Hematopoietic multipotent progenitor cell treated with erythropoietin and hydrocortisone succinate and interleukin-3 and kit ligand, for 17 days (in vitro differentiated cells): ENCODE measurements at regions not wholly inside any gene's neighbourhood (a gene's known extent, or its start where the extent isn't known, plus 50 kb on each side); places are given as distances from the start of the nearest gene placed in this dataset.
A peak's percentile ranks its signal among the peaks of the same experiment; 100 is the strongest.
"Not testable (repeated sequence)": the region's sequence is repeated elsewhere in the genome, so short reads cannot be mapped to it uniquely, and the experiment has no call there.

Source experiments
- DNase-seq: peaks from one replicate; pipeline ENCODE4 v3.0.0-alpha.2; 2015; ENCODE audit warnings: low spot score

- DNase-seq, result no peak
Measured at GRCh38 chr17:77821114-77821513, 137.4 kb upstream of the TNRC6C start.

GRCh38 chr17:77822302-77823030 is 136.0 kb upstream of the TNRC6C start:
- no peak for DNase-seq

GRCh38 chr17:77824102-77824779 is 134.3 kb upstream of the TNRC6C start:
- no peak for DNase-seq

- no peak for DNase-seq
Measured at GRCh38 chr17:77824780-77825280, 133.7 kb upstream of the TNRC6C start.

- no peak for DNase-seq
Measured at GRCh38 chr17:77825621-77826020, 132.9 kb upstream of the TNRC6C start.

GRCh38 chr17:77826132-77826873 is 132.2 kb upstream of the TNRC6C start:
- no peak for DNase-seq

- DNase-seq, result no peak
Measured at GRCh38 chr17:77827039-77827438, 131.5 kb upstream of the TNRC6C start.

- no peak for DNase-seq
Measured at GRCh38 chr17:77827511-77827910, 131.0 kb upstream of the TNRC6C start.

GRCh38 chr17:77828749-77829539 is 129.6 kb upstream of the TNRC6C start:
- no peak for DNase-seq

GRCh38 chr17:77829843-77830799 is 128.4 kb upstream of the TNRC6C start:
- no peak for DNase-seq

GRCh38 chr17:77830816-77831473 is 127.6 kb upstream of the TNRC6C start:
- no peak for DNase-seq

GRCh38 chr17:77831474-77832179 is 126.9 kb upstream of the TNRC6C start:
- DNase-seq, result no peak

- no peak for DNase-seq
Measured at GRCh38 chr17:77832180-77832560, 126.3 kb upstream of the TNRC6C start.

- no peak for DNase-seq
Measured at GRCh38 chr17:77833769-77834168, 124.7 kb upstream of the TNRC6C start.

GRCh38 chr17:77834170-77835115 is 124.1 kb upstream of the TNRC6C start:
- peak; percentile 67 for DNase-seq

- DNase-seq, result no peak
Measured at GRCh38 chr17:77836557-77837041, 121.9 kb upstream of the TNRC6C start.

GRCh38 chr17:77837072-77837471 is 121.4 kb upstream of the TNRC6C start:
- not testable (repeated sequence) for DNase-seq

GRCh38 chr17:77837917-77838316 is 120.6 kb upstream of the TNRC6C start:
- DNase-seq, result no peak
